GM04504 (cell line): ENCODE measurements at regions not wholly inside any gene's neighbourhood (a gene's known extent, or its start where the extent isn't known, plus 50 kb on each side); places are given as distances from the start of the nearest gene placed in this dataset.

ENCODE experiments used
- DNase-seq: peaks from one replicate; pipeline ENCODE4 v3.0.0-alpha.2; 2012; ENCODE audit warnings: low read depth

- DNase-seq: no peak
These were observed 909.9 kb upstream of the CHAC2 start for GRCh38 chr2:52857722-52858121.

- no peak for DNase-seq
These were observed 915.6 kb upstream of the CHAC2 start for GRCh38 chr2:52852006-52852405.

DNA sequence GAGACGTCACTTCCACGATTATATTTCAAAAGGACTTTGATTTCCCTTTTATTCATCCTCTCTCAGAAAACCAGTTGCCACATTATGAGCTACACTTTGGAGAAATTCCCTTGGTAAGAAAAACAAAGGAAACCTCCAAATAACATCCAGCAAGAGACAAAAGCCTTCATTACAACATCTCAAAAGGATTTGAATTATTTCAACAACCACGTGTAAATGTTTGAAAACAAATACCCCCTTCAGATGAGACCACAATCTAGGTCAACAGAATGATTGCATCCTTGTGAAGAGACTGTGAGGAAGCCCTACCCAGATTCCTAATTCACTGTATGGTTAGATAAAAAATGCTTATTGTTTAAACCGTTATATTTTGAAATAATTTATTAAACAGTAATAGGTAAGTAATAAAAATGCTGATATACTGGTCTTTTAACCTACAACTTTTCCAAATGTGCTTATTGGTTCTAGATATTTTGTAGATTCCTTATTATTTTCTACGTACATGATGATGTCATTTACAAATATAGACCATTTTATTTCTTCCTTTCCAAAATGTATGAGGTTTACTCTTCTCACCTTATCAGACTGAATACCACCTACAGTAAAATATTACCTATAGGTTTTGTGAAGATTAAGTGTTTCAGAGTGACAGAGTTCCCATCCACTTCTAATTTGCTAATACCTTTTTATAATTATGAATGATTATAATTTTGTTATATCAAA is 922.7 kb upstream of the CHAC2 start:
- DNase-seq: no peak

- DNase-seq: no peak
These were observed 931.7 kb upstream of the CHAC2 start for GRCh38 chr2:52835909-52836308.

DNA sequence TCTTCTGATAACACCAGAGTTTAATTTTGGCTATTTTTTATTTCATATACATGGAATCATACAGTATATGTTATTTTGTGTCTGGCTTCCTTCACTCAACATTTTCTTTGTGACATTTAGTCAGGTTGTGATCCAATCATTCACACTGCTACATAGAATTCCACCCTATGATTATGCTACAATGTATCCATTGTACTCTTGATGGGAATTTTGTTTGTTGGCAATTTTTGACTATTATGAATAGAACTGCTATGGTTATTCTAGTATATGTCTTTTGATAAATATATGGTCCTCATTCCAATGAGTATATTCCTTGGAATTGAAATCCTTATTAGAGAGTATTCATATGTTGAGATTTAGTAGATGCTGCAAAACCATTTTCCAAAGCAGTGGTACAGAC is 936.4 kb upstream of the CHAC2 start:
- no peak for DNase-seq

GRCh38 chr2:52828112-52828511 is 939.5 kb upstream of the CHAC2 start:
- DNase-seq: no peak

DNA sequence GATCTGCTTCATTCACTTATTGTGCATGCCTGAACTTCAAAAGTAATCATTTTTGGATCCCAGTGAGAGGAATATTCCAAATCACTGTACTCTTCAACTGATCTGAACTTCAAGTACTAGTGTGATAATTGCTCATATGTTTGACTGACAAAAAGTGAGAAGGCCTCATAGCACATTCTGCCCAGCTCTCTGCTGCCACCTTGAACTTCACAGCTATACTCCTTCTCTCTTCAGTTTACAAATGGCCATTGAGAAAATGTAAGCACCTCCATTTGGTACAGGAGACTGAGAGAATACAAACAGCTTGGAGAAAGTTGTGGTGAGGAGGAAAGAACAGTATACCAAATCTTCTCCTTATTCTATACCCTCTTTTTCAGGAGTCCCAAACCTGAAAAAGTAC is 946.0 kb upstream of the CHAC2 start:
- no peak for DNase-seq

DNA sequence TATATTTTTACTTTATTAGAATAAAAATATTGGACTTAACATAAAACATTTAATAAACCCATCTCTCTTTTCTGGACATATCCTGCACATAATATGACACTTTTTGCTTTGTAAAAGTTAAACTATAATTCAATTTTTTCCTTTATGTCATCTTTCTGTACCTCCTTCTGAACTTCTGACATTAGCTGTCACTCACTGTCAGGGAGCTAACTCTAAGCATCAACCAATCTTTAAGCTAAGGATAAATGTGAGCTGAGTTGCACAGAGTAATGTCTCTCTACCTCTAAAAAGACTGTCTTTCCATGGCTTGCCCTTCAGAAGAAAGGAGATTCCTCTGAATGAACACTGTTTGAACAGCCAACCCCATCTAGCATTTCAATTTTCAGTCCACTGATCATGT is 948.6 kb upstream of the CHAC2 start:
- DNase-seq: no peak

DNA sequence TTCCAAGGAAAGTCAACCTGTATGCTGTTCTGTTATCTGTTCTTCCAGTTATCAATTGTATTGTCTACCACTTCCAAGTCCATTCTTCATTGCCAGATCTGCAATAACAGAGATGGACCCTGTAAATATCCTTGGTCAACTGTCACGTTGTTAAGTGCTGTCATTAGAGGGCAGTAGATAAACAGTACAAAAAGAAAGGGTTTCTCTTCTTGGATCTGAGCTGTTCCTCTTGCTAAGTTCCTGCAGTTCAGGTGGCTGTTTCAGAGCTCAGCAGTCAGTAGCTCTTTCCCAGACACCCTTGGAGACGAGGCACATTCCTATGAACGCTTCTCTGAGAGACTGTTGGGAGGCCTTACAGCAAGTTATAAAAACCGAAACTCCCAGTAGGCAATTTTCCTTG is 957.1 kb upstream of the CHAC2 start:
- DNase-seq: no peak

GRCh38 chr2:52805901-52806410 is 961.6 kb upstream of the CHAC2 start:
- no peak for DNase-seq

- no peak for DNase-seq
These were observed 973.0 kb upstream of the CHAC2 start for GRCh38 chr2:52794581-52794980.

DNA sequence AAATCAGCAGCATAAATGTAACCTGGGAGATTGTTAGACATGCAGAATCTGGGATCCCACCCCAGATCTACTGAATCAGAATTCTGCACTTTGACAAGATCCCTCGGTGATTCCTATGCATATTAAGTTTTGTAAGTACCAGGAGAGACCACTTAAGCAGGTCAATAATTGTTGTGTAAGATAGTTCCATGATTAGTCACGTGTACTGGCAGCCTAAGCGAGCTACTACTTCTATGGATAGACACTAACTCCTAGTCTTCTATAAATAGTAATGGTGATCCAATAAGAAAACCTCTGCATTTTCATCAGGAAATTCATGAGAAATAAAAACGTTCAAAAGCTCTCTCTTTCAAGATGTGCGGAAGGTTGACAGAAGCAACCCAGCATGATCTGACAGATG is 988.2 kb upstream of the CHAC2 start:
- no peak for DNase-seq

DNA sequence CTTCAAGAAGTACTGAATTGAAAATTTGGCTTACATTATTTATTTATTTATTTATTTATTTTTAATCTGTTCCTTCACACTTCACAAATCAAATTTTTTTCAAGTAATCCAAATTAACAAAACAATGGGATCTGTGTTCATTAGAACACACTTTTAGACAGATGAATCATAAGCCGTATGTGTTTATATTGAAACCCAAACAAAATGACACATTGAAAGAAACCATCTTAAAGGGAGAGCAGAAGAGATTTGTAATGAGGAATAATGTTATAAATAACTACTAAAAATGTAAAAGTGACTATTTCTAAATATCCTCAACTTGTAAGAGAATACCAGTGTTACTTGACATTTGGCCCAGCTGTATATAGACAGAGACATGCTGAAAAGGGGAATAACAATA is 991.0 kb upstream of the CHAC2 start:
- DNase-seq: no peak

DNA sequence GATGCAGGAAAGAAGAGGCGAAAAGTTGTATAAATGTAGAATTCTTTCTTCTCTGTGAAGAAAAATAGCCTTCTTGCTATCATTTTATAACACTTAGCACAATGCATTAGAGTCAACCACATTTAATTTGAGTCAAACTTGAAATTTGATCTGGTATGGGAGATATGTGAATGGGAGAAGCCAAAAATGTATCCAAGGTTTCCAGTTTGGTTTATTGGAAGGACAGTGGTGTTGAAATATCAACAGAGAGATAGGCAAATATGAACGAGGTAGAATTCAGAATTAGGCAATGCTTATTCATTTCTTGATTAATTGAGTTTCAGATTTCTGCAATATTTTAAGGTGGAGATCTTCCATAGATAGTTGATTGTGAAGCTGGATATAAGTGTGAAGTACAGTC is 991.9 kb upstream of the CHAC2 start:
- DNase-seq: no peak

DNA sequence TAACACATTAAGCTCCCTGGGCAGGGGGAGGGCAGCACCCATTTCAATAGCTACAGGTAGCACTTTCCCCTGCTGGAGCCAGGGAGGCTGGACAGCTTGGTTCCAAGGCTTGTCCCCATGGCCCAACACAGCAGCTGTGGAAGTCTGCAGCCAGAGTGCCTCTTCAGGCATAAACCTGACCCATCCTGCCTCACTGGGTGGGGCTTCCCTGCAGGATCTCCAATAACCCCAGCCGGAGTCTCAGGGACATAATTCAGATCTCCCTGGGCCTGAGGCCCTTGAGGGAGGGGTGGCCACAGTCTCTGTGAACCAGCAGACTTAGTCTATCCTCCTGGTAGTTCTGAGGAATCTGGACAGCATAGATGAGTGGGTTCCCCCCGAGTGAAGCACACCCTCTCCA is 1001.9 kb upstream of the CHAC2 start:
- DNase-seq: no peak

DNA sequence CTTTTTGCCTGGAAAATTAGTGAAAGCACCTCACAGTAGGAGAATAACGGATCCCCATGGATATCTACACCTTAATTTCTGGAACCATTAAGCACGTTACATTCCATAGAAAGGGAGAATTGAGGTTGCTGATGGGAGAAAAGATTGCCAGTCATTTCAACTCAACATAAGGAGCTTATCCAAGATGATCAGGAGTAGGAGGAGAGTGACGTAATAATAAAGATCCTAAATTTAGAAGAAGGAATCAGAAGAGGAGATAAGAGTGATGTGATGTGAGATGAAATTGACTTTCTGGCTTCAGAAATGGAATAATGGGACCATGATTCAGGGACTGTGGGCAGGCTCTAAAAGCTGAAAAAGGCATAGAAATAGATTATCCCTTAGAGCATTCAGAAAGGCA is 1017.8 kb upstream of the CHAC2 start:
- no peak for DNase-seq

GRCh38 chr2:52745144-52745543 is 1022.5 kb upstream of the CHAC2 start:
- DNase-seq: no peak

GRCh38 chr2:52732849-52733395 is 1034.7 kb upstream of the CHAC2 start:
- DNase-seq: no peak

GRCh38 chr2:52724585-52724984 is 1043.0 kb upstream of the CHAC2 start:
- DNase-seq: no peak

DNA sequence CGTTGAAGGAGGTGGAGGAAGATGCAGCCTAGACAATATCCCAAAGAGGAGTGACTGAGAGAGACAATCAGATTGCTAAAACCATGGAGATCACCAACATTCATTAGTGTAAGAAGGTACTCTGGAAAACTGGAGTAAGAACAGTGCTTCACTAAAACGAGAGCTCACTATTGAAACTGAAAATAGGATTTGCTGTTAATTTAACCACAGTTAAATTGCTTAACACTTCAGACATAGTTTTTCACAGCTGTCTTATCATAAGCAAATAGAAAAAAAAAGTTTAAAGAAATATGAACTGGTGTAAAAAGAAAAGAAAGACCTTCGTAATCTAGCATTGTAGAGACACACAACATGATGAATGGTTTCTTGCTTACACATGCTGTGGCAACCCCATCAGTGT is 1049.8 kb upstream of the CHAC2 start:
- DNase-seq: no peak

- no peak for DNase-seq
These were observed 1056.6 kb upstream of the CHAC2 start for GRCh38 chr2:52710810-52711618.

GRCh38 chr2:52704251-52704650 is 1063.4 kb upstream of the CHAC2 start:
- no peak for DNase-seq

GRCh38 chr2:52703004-52703403 is 1064.6 kb upstream of the CHAC2 start:
- no peak for DNase-seq
